ENCODE measurements at regions not wholly inside any gene's neighbourhood (a gene's known extent, or its start where the extent isn't known, plus 50 kb on each side); places are given as distances from the start of the nearest gene placed in this dataset.

DNA sequence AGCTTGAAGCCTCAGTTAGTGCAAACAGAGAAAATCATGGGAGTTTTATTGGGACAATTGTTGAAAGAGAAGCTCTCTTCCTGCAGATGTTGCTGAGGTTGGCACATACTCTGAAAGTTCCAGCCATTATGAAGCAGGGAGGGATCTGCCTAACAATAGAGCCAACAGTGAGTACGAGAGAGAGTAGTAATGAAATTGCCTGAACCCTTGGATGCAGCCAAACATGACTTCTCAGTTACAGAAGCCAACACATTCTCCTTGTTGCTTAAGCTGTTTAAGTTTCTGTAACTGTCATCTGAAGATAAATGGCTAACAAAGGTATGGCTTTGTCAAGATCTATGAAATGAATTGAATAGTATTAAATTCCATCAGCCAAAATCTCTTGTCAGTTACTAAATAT is 211.0 kb upstream of the TTC14 start:
- TF ChIP-seq CTCF (IDR thresholded peaks at IDR 0.05 in 4 of 5, conservative IDR thresholded peaks at IDR 0.05 in 1 of 5): no peak
- no peak for TF ChIP-seq POLR2A (IDR thresholded peaks at IDR 0.05)
- intact Hi-C loops (cut with DNase I; ENCODE audit: low total_unique reads): no loop called here
- in situ Hi-C loops (cut with MboI; ENCODE audit: low sequenced_read_pairs in 4 of 4): no loop called here
- no peaks in the 10 kb centered on the region for H3K36me3 ChIP-seq
- no peak for ATAC-seq
- no peaks in the 10 kb centered on the region for H3K4me1 ChIP-seq
- no peak overlapping the region for H3K4me3 ChIP-seq
- no peaks in the 10 kb centered on the region for H3K9me3 ChIP-seq
- DNase-seq: no peak
- no peak overlapping the region for H3K27ac ChIP-seq
- no peaks in the 10 kb centered on the region for H3K27me3 ChIP-seq

GRCh38 chr3:180401226-180401625 is 200.7 kb upstream of the TTC14 start:
- TF ChIP-seq CTCF (IDR thresholded peaks at IDR 0.05 in 4 of 5, conservative IDR thresholded peaks at IDR 0.05 in 1 of 5): no peak
- no peak for TF ChIP-seq POLR2A (IDR thresholded peaks at IDR 0.05)
- DNase-seq: no peak
- intact Hi-C loops (cut with DNase I; ENCODE audit: low total_unique reads): no loop called here
- ATAC-seq: no peak
- H3K27me3 ChIP-seq: no peaks in the 10 kb centered on the region
- no peaks in the 10 kb centered on the region for H3K36me3 ChIP-seq
- no peak overlapping the region for H3K27ac ChIP-seq
- no peak overlapping the region for H3K4me3 ChIP-seq
- no peaks in the 10 kb centered on the region for H3K4me1 ChIP-seq
- in situ Hi-C loops (cut with MboI; ENCODE audit: low sequenced_read_pairs in 4 of 4): no loop called here
- H3K9me3 ChIP-seq: no peaks in the 10 kb centered on the region

DNA sequence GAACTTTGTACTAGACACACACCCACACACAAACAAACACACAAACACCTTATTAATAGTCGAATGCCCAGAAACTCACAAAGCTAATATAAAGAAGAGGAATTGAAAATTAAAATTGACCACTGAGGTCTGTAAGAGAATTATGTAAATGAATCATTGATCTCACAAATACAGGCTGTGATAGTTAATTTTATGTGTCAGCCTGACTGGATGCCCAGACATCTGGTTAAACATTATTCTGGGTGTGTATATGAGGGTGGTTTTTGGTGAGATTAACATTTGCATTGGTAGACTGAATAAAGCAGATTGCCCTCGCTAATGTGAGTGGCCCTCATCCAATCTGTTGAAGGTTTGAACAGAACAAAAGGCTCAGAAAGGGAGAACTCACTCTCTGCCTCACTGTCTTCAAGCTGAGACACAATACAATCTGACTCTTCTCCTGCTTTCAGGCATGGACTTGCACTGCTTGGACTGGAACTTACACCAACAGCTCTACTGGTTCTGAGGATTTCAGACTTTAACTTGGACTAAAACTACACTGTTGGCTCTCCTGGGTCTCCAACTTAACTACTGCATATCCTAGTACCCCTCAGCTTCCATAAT is 199.4 kb upstream of the TTC14 start:
- H3K27ac ChIP-seq: no peak overlapping the region
- H3K4me1 ChIP-seq: no peaks in the 10 kb centered on the region
- in situ Hi-C loops (cut with MboI; ENCODE audit: low sequenced_read_pairs in 4 of 4) (no loop called here), intact Hi-C loops (cut with DNase I; ENCODE audit: low total_unique reads) (no loop called here)
- TF ChIP-seq CTCF (IDR thresholded peaks at IDR 0.05 in 4 of 5, conservative IDR thresholded peaks at IDR 0.05 in 1 of 5): no peak
- TF ChIP-seq POLR2A (IDR thresholded peaks at IDR 0.05): no peak
- no peaks in the 10 kb centered on the region for H3K36me3 ChIP-seq
- ATAC-seq (no peak), DNase-seq (no peak)
- H3K9me3 ChIP-seq: no peaks in the 10 kb centered on the region
- H3K4me3 ChIP-seq: no peak overlapping the region
- no peaks in the 10 kb centered on the region for H3K27me3 ChIP-seq

DNA sequence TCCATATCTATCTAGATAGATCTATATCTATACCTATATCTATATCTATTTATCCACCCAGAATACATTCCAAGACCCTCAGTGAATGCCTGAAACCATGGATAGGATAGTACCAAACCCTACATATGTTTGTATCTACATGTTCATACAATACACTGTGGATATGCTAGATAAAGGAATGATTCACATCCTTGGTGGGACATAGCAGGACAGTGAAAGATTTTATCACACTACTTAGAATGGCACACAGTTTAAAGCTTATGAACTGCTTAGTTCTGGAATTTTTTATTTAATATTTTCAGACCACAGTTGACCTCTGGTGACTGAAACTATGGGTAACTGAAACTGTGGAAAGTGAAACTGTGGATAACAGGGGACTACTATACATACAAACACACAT is 198.8 kb upstream of the TTC14 start:
- in situ Hi-C loops (cut with MboI; ENCODE audit: low sequenced_read_pairs in 4 of 4) (no loop called here), intact Hi-C loops (cut with DNase I; ENCODE audit: low total_unique reads) (no loop called here)
- Histone ChIP-seq H3K4me3 (no peak overlapping the region), H3K27ac (no peak overlapping the region), H3K9me3 (no peaks in the 10 kb centered on the region), H3K27me3 (no peaks in the 10 kb centered on the region), H3K4me1 (no peaks in the 10 kb centered on the region), H3K36me3 (no peaks in the 10 kb centered on the region)
- TF ChIP-seq POLR2A (IDR thresholded peaks at IDR 0.05): no peak
- TF ChIP-seq CTCF (IDR thresholded peaks at IDR 0.05 in 4 of 5, conservative IDR thresholded peaks at IDR 0.05 in 1 of 5): no peak
- DNase-seq (no peak), ATAC-seq (no peak)

GRCh38 chr3:180408654-180409053 is 193.3 kb upstream of the TTC14 start:
- DNase-seq (no peak), ATAC-seq (no peak)
- intact Hi-C loops (cut with DNase I; ENCODE audit: low total_unique reads): no loop called here
- H3K27me3 ChIP-seq: no peaks in the 10 kb centered on the region
- H3K36me3 ChIP-seq: no peaks in the 10 kb centered on the region
- H3K4me3 ChIP-seq: no peak overlapping the region
- no peaks in the 10 kb centered on the region for H3K4me1 ChIP-seq
- in situ Hi-C loops (cut with MboI; ENCODE audit: low sequenced_read_pairs in 4 of 4): no loop called here
- no peak overlapping the region for H3K27ac ChIP-seq
- no peak for TF ChIP-seq CTCF (IDR thresholded peaks at IDR 0.05 in 4 of 5, conservative IDR thresholded peaks at IDR 0.05 in 1 of 5)
- TF ChIP-seq POLR2A (IDR thresholded peaks at IDR 0.05): no peak
- no peaks in the 10 kb centered on the region for H3K9me3 ChIP-seq
